ENCODE measurements at regions not wholly inside any gene's neighbourhood (a gene's known extent, or its start where the extent isn't known, plus 50 kb on each side); places are given as distances from the start of the nearest gene placed in this dataset.

GRCh38 chr11:71201936-71202597 is 50.3 kb downstream of the SHANK2 start:
- no peak for DNase-seq

- DNase-seq: no peak
These were observed 51.1 kb downstream of the SHANK2 start for GRCh38 chr11:71201231-71201630.

- no peak for DNase-seq
These were observed 51.6 kb downstream of the SHANK2 start for GRCh38 chr11:71200761-71201160.

GRCh38 chr11:71200172-71200716 is 52.1 kb downstream of the SHANK2 start:
- no peak for DNase-seq

GRCh38 chr11:71199226-71199820 is 53.1 kb downstream of the SHANK2 start:
- no peak for DNase-seq

GRCh38 chr11:71198823-71199165 is 53.6 kb downstream of the SHANK2 start:
- DNase-seq: no peak

- no peak for DNase-seq
These were observed 54.1 kb downstream of the SHANK2 start for GRCh38 chr11:71198141-71198822.

- DNase-seq: no peak
These were observed 55.3 kb downstream of the SHANK2 start for GRCh38 chr11:71197096-71197495.

- no peak for DNase-seq
These were observed 57.7 kb downstream of the SHANK2 start for GRCh38 chr11:71194710-71195109.

GRCh38 chr11:71193431-71193830 is 58.9 kb downstream of the SHANK2 start:
- DNase-seq: no peak

- no peak for DNase-seq
These were observed 59.7 kb downstream of the SHANK2 start for GRCh38 chr11:71192629-71193028.

GRCh38 chr11:71191201-71191600 is 61.2 kb downstream of the SHANK2 start:
- no peak for DNase-seq

GRCh38 chr11:71190551-71190950 is 61.8 kb downstream of the SHANK2 start:
- DNase-seq: no peak

GRCh38 chr11:71189768-71190315 is 62.5 kb downstream of the SHANK2 start:
- no peak for DNase-seq

- DNase-seq: no peak
These were observed 63.2 kb downstream of the SHANK2 start for GRCh38 chr11:71188886-71189767.

GRCh38 chr11:71188073-71188472 is 64.3 kb downstream of the SHANK2 start:
- no peak for DNase-seq

- DNase-seq: no peak
These were observed 65.6 kb downstream of the SHANK2 start for GRCh38 chr11:71186806-71187205.

GRCh38 chr11:71185411-71185810 is 67.0 kb downstream of the SHANK2 start:
- no peak for DNase-seq

GRCh38 chr11:71184421-71185210 is 67.8 kb downstream of the SHANK2 start:
- no peak for DNase-seq

- DNase-seq: no peak
These were observed 68.5 kb downstream of the SHANK2 start for GRCh38 chr11:71183878-71184277.
